HG02981 (cell line): ENCODE measurements at regions not wholly inside any gene's neighbourhood (a gene's known extent, or its start where the extent isn't known, plus 50 kb on each side); places are given as distances from the start of the nearest gene placed in this dataset.
"Not testable (repeated sequence)": the region's sequence is repeated elsewhere in the genome, so short reads cannot be mapped to it uniquely, and the experiment has no call there.

ENCODE experiments used
- ATAC-seq: cut with Tn5 transposase; IDR thresholded peaks from one replicate; pipeline ENCODE4 v1.9.1; 2021; ENCODE audit warnings: mild to moderate bottlenecking, moderate library complexity; ENCODE audit not compliant: unreplicated experiment

GRCh38 chr10:44564361-44564760, 179.5 kb upstream of the CXCL12 start:
- ATAC-seq = no peak

- ATAC-seq = no peak
Measured at GRCh38 chr10:44564790-44565189, 179.9 kb upstream of the CXCL12 start.

GRCh38 chr10:44566786-44567185, 181.9 kb upstream of the CXCL12 start:
- ATAC-seq = no peak

- ATAC-seq = no peak
Measured at GRCh38 chr10:44567471-44567870, 182.6 kb upstream of the CXCL12 start.

- ATAC-seq = no peak
Measured at GRCh38 chr10:44569193-44570091, 184.5 kb upstream of the CXCL12 start.

GRCh38 chr10:44571701-44572100, 186.8 kb upstream of the CXCL12 start:
- no peak for ATAC-seq

GRCh38 chr10:44572146-44572545, 187.2 kb upstream of the CXCL12 start:
- no peak for ATAC-seq

- no peak for ATAC-seq
Measured at GRCh38 chr10:44573821-44574220, 188.9 kb upstream of the CXCL12 start.

- no peak for ATAC-seq
Measured at GRCh38 chr10:44574596-44575480, 189.9 kb upstream of the CXCL12 start.

GRCh38 chr10:44575601-44576380, 190.9 kb upstream of the CXCL12 start:
- no peak for ATAC-seq

- no peak for ATAC-seq
Measured at GRCh38 chr10:44576702-44577191, 191.8 kb upstream of the CXCL12 start.

GRCh38 chr10:44577533-44577932, 192.6 kb upstream of the CXCL12 start:
- no peak for ATAC-seq

- ATAC-seq = no peak
Measured at GRCh38 chr10:44578271-44578670, 193.4 kb upstream of the CXCL12 start.

- ATAC-seq = not testable (repeated sequence)
Measured at GRCh38 chr10:44578963-44579362, 194.1 kb upstream of the CXCL12 start.

GRCh38 chr10:44581996-44582395, 197.1 kb upstream of the CXCL12 start:
- ATAC-seq = no peak

GRCh38 chr10:44587488-44588318, 202.8 kb upstream of the CXCL12 start:
- ATAC-seq = no peak

GRCh38 chr10:44589181-44589943, 204.5 kb upstream of the CXCL12 start:
- no peak for ATAC-seq

- no peak for ATAC-seq
Measured at GRCh38 chr10:44589944-44590449, 205.1 kb upstream of the CXCL12 start.

GRCh38 chr10:44591911-44592310, 207.0 kb upstream of the CXCL12 start:
- no peak for ATAC-seq
